ENCODE measurements at regions not wholly inside any gene's neighbourhood (a gene's known extent, or its start where the extent isn't known, plus 50 kb on each side); places are given as distances from the start of the nearest gene placed in this dataset.

GRCh38 chr7:13792208-13792607 lies 197.3 kb downstream of the ETV1 start:
- POLR2A ChIA-PET (ENCODE audit: low non-redundant PET) = interaction anchor here (0.7 kb wide), 1 partner anchor 1156 kb away, joined by 3 read pairs; no protein-coding TSS in a partner anchor
- no peak overlapping the region for H3K4me3 ChIP-seq (ENCODE audit: low read depth, low read length, poor library complexity, severe bottlenecking)
- no peaks in the 10 kb centered on the region for H3K36me3 ChIP-seq (ENCODE audit: insufficient read depth, low read length, poor library complexity, severe bottlenecking)
- no TSS peak for BruUV-seq (replicated peaks)
- no peak overlapping the region for H3K27ac ChIP-seq (ENCODE audit: low read depth, low read length, poor library complexity, severe bottlenecking)
- intact Hi-C loops (cut with micrococcal nuclease; ENCODE audit: unreplicated experiment) = no loop called here
- no peaks in the 10 kb centered on the region for H3K4me1 ChIP-seq (ENCODE audit: insufficient read depth, low read length, poor library complexity, severe bottlenecking)
- H3K27me3 ChIP-seq (replicated peaks; ENCODE audit: insufficient read depth, low read depth, low read length, poor library complexity) = no peaks in the 10 kb centered on the region
- no peak for DNase-seq (ENCODE audit: low spot score)
- CTCF ChIA-PET = no interaction called here
- no peaks in the 10 kb centered on the region for H3K9me3 ChIP-seq (ENCODE audit: low read depth, low read length, poor library complexity, severe bottlenecking)
- TF ChIP-seq EZH2 (IDR thresholded peaks at IDR 0.05; ENCODE audit: borderline replicate concordance, low read depth, low read length, poor library complexity, severe bottlenecking) (no peak), CTCF (conservative IDR thresholded peaks at IDR 0.05; ENCODE audit: low read depth, low read length) (no peak)

GRCh38 chr7:13793926-13794325 lies 195.5 kb downstream of the ETV1 start:
- H3K27ac ChIP-seq (ENCODE audit: low read depth, low read length, poor library complexity, severe bottlenecking) = no peak overlapping the region
- ChIA-PET POLR2A (ENCODE audit: low non-redundant PET) (interaction anchor here (0.6 kb wide), 1 partner anchor 132 kb away, joined by 11 read pairs; no protein-coding TSS in a partner anchor), CTCF (interaction anchor here (0.6 kb wide), 1 partner anchor 698 kb away, joined by 9 read pairs; no protein-coding TSS in a partner anchor)
- no peaks in the 10 kb centered on the region for H3K9me3 ChIP-seq (ENCODE audit: low read depth, low read length, poor library complexity, severe bottlenecking)
- H3K27me3 ChIP-seq (replicated peaks; ENCODE audit: insufficient read depth, low read depth, low read length, poor library complexity) = no peaks in the 10 kb centered on the region
- DNase-seq (ENCODE audit: low spot score) = no peak
- TF ChIP-seq EZH2 (IDR thresholded peaks at IDR 0.05; ENCODE audit: borderline replicate concordance, low read depth, low read length, poor library complexity, severe bottlenecking) (no peak), CTCF (conservative IDR thresholded peaks at IDR 0.05; ENCODE audit: low read depth, low read length) (no peak)
- intact Hi-C loops (cut with micrococcal nuclease; ENCODE audit: unreplicated experiment) = no loop called here
- no peaks in the 10 kb centered on the region for H3K36me3 ChIP-seq (ENCODE audit: insufficient read depth, low read length, poor library complexity, severe bottlenecking)
- peaks cover 5% of the 10 kb centered on the region for H3K4me1 ChIP-seq (ENCODE audit: insufficient read depth, low read length, poor library complexity, severe bottlenecking)
- BruUV-seq (replicated peaks) = no TSS peak
- H3K4me3 ChIP-seq (ENCODE audit: low read depth, low read length, poor library complexity, severe bottlenecking) = no peak overlapping the region

GRCh38 chr7:13794581-13794980 lies 194.9 kb downstream of the ETV1 start:
- no peak for DNase-seq (ENCODE audit: low spot score)
- Histone ChIP-seq H3K27me3 (replicated peaks; ENCODE audit: insufficient read depth, low read depth, low read length, poor library complexity) (no peaks in the 10 kb centered on the region), H3K4me1 (ENCODE audit: insufficient read depth, low read length, poor library complexity, severe bottlenecking) (peaks cover 5% of the 10 kb centered on the region), H3K27ac (ENCODE audit: low read depth, low read length, poor library complexity, severe bottlenecking) (no peak overlapping the region), H3K4me3 (ENCODE audit: low read depth, low read length, poor library complexity, severe bottlenecking) (no peak overlapping the region), H3K36me3 (ENCODE audit: insufficient read depth, low read length, poor library complexity, severe bottlenecking) (no peaks in the 10 kb centered on the region), H3K9me3 (ENCODE audit: low read depth, low read length, poor library complexity, severe bottlenecking) (no peaks in the 10 kb centered on the region)
- ChIA-PET POLR2A (ENCODE audit: low non-redundant PET) (interaction anchor here (0.6 kb wide), 1 partner anchor 133 kb away, joined by 11 read pairs; no protein-coding TSS in a partner anchor), CTCF (no interaction called here)
- intact Hi-C loops (cut with micrococcal nuclease; ENCODE audit: unreplicated experiment) = no loop called here
- BruUV-seq (replicated peaks) = no TSS peak
- TF ChIP-seq CTCF (conservative IDR thresholded peaks at IDR 0.05; ENCODE audit: low read depth, low read length) (no peak), EZH2 (IDR thresholded peaks at IDR 0.05; ENCODE audit: borderline replicate concordance, low read depth, low read length, poor library complexity, severe bottlenecking) (no peak)
